Neural cell (in vitro differentiated cells): ENCODE measurements at regions not wholly inside any gene's neighbourhood (a gene's known extent, or its start where the extent isn't known, plus 50 kb on each side); places are given as distances from the start of the nearest gene placed in this dataset.

ENCODE experiments used
- H2AFZ ChIP-seq: fragments of 200-600, 300-800 bp; sonication (generic), shearing (Covaris generic); 2 replicates; pipeline ENCODE4 v1.6.0; 2014; ENCODE audit warnings: low read depth, mild to moderate bottlenecking, antibody characterized with exemption, low read length, moderate library complexity
- H3F3A ChIP-seq: fragments of 200-600 bp; shearing (Covaris generic); 2 replicates; pipeline ENCODE4 v1.6.1; 2016; ENCODE audit warnings: mild to moderate bottlenecking, moderate library complexity, mixed read lengths, antibody characterized with exemption, low read length; ENCODE audit not compliant: insufficient read depth, poor library complexity, severe bottlenecking
- H3K27ac ChIP-seq: fragments of 200-600, 300-800 bp; sonication (generic), shearing (Covaris generic); 2 replicates; pipeline ENCODE4 v1.5.1; 2014; ENCODE audit warnings: mild to moderate bottlenecking, low read length, moderate library complexity
- H3K27me3 ChIP-seq: fragments of 300-800, 200-600 bp; sonication (generic), shearing (Covaris generic); 2 replicates; pipeline ENCODE4 v1.6.0; 2014; ENCODE audit warnings: mild to moderate bottlenecking, low read depth, low read length, moderate library complexity; ENCODE audit not compliant: insufficient read depth
- H3K36me3 ChIP-seq: fragments of 300-800, 200-600 bp; sonication (generic), shearing (Covaris generic); 2 replicates; pipeline ENCODE4 v1.5.1; 2014; ENCODE audit warnings: mild to moderate bottlenecking, antibody characterized with exemption, low read length, moderate library complexity; ENCODE audit not compliant: insufficient read depth
- H3K4me2 ChIP-seq: fragments of 300-800, 200-600 bp; sonication (generic), shearing (Covaris generic); 2 replicates; pipeline ENCODE4 v1.6.0; 2014; ENCODE audit warnings: mild to moderate bottlenecking, low read length
- H3K4me3 ChIP-seq: fragments of 300-800, 200-600 bp; sonication (generic), shearing (Covaris generic); 2 replicates; pipeline ENCODE4 v1.5.1; 2014; ENCODE audit warnings: mild to moderate bottlenecking, low read length, moderate library complexity
- H3K79me2 ChIP-seq: fragments of 200-600 bp; shearing (Covaris generic); replicated peaks from 2 replicates; pipeline ENCODE4 v1.6.0; 2014; ENCODE audit warnings: mild to moderate bottlenecking, low read length, moderate library complexity; ENCODE audit not compliant: insufficient read depth
- H3K9ac ChIP-seq: fragments of 300-800, 200-600 bp; sonication (generic), shearing (Covaris generic); 2 replicates; pipeline ENCODE4 v1.6.1; 2016; ENCODE audit warnings: mild to moderate bottlenecking, low read length, mixed read lengths
- H3K9me2 ChIP-seq: fragments of 200-600 bp; shearing (Covaris generic); 2 replicates; pipeline ENCODE4 v1.6.1; 2016; ENCODE audit warnings: mild to moderate bottlenecking, low read length, mixed read lengths; ENCODE audit not compliant: insufficient read depth
- H3K9me3 ChIP-seq: fragments of 200-600, 300-800 bp; sonication (generic), shearing (Covaris generic); 2 replicates; pipeline ENCODE4 v1.6.1; 2016; ENCODE audit warnings: mild to moderate bottlenecking, mixed run types, low read length, moderate library complexity, mixed read lengths
- H4K20me1 ChIP-seq: fragments of 200-600 bp; shearing (Covaris generic); 2 replicates; pipeline ENCODE4 v1.6.1; 2016; ENCODE audit warnings: mild to moderate bottlenecking, mixed run types; ENCODE audit not compliant: insufficient read depth
- EP300 ChIP-seq: fragments of 450-650 bp; conservative IDR thresholded peaks from 2 replicates; pipeline ENCODE4 v1.6.1; 2014; ENCODE audit warnings: antibody characterized with exemption, mild to moderate bottlenecking, moderate library complexity; ENCODE audit not compliant: poor library complexity, severe bottlenecking
- EZH2 ChIP-seq: fragments of 200-600, 300-800 bp; shearing (Covaris generic), sonication (generic); IDR thresholded peaks from 2 replicates; pipeline ENCODE4 v1.6.1; 2014; ENCODE audit warnings: antibody characterized with exemption, low read length, borderline replicate concordance, mild to moderate bottlenecking; ENCODE audit not compliant: insufficient read depth, poor library complexity, severe bottlenecking
- MXI1 ChIP-seq: fragments of 450-650 bp; conservative IDR thresholded peaks from 2 replicates; pipeline ENCODE4 v1.6.1; 2014; ENCODE audit warnings: antibody characterized with exemption, mild to moderate bottlenecking; ENCODE audit not compliant: poor library complexity, severe bottlenecking
- POLR2AphosphoS5 ChIP-seq: IDR thresholded peaks from 2 replicates; pipeline ENCODE4 v1.6.1; 2012
- RAD21 ChIP-seq: fragments of 450-650 bp; conservative IDR thresholded peaks from 2 replicates; pipeline ENCODE4 v1.6.1; 2014; ENCODE audit warnings: antibody characterized with exemption, mild to moderate bottlenecking, moderate library complexity
- SMC3 ChIP-seq: fragments of 450-650 bp; conservative IDR thresholded peaks from 2 replicates; pipeline ENCODE4 v1.6.1; 2014; ENCODE audit warnings: antibody characterized with exemption, mild to moderate bottlenecking, moderate library complexity; ENCODE audit not compliant: poor library complexity
- TAF1 ChIP-seq: IDR thresholded peaks from 2 replicates; pipeline ENCODE4 v1.6.1; 2012; ENCODE audit warnings: low read depth
- TF ChIP-seq, protein P1 (sequence below): IDR thresholded peaks from 2 replicates; pipeline ENCODE4 v1.6.1; 2012; ENCODE audit warnings: borderline replicate concordance
- TF ChIP-seq, protein P2 (sequence below): fragments of 450-650 bp; IDR thresholded peaks from 2 replicates; pipeline ENCODE4 v1.5.1; 2014; ENCODE audit warnings: antibody characterized with exemption, mild to moderate bottlenecking, moderate library complexity; ENCODE audit not compliant: poor library complexity, severe bottlenecking

DNA sequence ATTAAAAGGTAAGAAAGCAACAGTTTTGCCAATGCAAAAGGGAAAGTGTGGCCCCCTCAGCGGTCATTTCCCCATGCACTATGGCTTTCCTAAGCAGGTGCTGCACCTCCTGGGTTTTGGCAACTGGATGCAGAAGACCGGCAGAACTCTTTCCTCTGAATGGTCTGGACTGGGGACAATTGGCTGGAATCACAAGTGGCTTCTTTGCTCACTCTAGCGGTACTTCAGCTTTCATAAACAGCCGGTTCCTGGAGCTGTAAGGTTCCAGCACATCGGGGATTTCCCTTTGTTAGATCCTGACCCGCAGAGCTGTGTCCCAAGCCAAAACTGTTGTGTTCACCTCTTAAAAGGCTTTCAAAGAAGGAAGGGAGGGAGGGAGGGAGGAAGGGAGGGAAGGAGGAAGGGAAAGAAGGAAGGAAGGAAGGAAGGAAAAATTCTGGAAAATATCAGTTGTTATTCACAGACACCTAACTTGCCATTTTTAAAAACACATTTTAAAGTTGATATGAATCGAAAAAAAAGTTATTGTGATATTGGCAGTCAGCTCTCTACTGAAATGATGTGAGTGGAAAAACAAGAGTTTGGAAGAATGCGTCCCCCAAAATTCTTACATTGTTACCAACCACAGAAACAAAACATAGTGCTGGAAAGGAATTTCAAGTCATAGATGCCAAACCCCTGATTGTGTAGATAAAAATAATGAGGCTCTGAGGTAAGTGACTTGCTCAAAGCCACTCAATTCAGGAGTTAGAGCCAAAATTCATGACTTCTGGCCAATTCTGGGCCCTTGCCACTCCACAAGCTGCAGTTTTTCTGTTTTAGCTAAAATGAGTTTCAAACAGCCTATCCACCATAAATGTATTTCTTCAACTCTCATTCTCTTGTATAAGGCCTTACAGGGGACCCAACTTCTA is 220.6 kb upstream of the HMGA2 start:
- H3K4me3 ChIP-seq: no peak overlapping the region
- TF ChIP-seq EP300: no peak
- TF ChIP-seq, protein P1, sequence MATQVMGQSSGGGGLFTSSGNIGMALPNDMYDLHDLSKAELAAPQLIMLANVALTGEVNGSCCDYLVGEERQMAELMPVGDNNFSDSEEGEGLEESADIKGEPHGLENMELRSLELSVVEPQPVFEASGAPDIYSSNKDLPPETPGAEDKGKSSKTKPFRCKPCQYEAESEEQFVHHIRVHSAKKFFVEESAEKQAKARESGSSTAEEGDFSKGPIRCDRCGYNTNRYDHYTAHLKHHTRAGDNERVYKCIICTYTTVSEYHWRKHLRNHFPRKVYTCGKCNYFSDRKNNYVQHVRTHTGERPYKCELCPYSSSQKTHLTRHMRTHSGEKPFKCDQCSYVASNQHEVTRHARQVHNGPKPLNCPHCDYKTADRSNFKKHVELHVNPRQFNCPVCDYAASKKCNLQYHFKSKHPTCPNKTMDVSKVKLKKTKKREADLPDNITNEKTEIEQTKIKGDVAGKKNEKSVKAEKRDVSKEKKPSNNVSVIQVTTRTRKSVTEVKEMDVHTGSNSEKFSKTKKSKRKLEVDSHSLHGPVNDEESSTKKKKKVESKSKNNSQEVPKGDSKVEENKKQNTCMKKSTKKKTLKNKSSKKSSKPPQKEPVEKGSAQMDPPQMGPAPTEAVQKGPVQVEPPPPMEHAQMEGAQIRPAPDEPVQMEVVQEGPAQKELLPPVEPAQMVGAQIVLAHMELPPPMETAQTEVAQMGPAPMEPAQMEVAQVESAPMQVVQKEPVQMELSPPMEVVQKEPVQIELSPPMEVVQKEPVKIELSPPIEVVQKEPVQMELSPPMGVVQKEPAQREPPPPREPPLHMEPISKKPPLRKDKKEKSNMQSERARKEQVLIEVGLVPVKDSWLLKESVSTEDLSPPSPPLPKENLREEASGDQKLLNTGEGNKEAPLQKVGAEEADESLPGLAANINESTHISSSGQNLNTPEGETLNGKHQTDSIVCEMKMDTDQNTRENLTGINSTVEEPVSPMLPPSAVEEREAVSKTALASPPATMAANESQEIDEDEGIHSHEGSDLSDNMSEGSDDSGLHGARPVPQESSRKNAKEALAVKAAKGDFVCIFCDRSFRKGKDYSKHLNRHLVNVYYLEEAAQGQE: no peak
- TF ChIP-seq, protein P2, sequence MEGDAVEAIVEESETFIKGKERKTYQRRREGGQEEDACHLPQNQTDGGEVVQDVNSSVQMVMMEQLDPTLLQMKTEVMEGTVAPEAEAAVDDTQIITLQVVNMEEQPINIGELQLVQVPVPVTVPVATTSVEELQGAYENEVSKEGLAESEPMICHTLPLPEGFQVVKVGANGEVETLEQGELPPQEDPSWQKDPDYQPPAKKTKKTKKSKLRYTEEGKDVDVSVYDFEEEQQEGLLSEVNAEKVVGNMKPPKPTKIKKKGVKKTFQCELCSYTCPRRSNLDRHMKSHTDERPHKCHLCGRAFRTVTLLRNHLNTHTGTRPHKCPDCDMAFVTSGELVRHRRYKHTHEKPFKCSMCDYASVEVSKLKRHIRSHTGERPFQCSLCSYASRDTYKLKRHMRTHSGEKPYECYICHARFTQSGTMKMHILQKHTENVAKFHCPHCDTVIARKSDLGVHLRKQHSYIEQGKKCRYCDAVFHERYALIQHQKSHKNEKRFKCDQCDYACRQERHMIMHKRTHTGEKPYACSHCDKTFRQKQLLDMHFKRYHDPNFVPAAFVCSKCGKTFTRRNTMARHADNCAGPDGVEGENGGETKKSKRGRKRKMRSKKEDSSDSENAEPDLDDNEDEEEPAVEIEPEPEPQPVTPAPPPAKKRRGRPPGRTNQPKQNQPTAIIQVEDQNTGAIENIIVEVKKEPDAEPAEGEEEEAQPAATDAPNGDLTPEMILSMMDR: no peak
- TF ChIP-seq SMC3: no peak
- TF ChIP-seq TAF1: no peak
- no peak for TF ChIP-seq MXI1
- TF ChIP-seq EZH2: no peak
- TF ChIP-seq RAD21: no peak
- no peak for TF ChIP-seq POLR2AphosphoS5
- no peaks in the 10 kb centered on the region for H3K79me2 ChIP-seq
- H3K9ac ChIP-seq: no peak overlapping the region
- no peaks in the 10 kb centered on the region for H3K27me3 ChIP-seq
- H3F3A ChIP-seq: no peaks in the 10 kb centered on the region
- H3K4me2 ChIP-seq: no peak overlapping the region
- no peak overlapping the region for H2AFZ ChIP-seq
- H3K27ac ChIP-seq: no peak overlapping the region
- H3K9me3 ChIP-seq: no peaks in the 10 kb centered on the region
- H3K9me2 ChIP-seq: no peaks in the 10 kb centered on the region
- no peaks in the 10 kb centered on the region for H4K20me1 ChIP-seq
- H3K36me3 ChIP-seq: no peaks in the 10 kb centered on the region

DNA sequence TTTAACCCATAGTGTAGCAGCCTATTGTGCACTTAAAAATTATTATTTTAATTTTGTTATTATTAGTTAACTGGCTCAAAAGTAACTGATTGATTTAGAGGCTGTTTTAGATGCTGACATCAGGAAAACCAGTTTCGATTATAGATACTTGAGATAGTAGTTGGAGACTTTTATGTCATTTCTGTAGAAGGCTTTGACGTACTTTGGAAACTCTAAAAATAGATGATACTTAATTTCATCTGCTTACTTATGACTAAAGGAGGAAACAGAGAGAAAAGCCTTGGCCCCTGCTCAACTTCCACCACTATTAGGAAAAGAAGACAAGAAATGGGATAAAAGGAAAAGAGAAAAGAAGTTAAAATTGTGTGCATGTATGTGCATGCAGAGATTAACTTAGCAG is 219.3 kb upstream of the HMGA2 start:
- Histone ChIP-seq H3K4me3 (no peak overlapping the region), H3F3A (no peaks in the 10 kb centered on the region), H3K27me3 (no peaks in the 10 kb centered on the region), H3K9me2 (no peaks in the 10 kb centered on the region), H4K20me1 (no peaks in the 10 kb centered on the region), H3K79me2 (no peaks in the 10 kb centered on the region), H3K4me2 (no peak overlapping the region), H3K9me3 (no peaks in the 10 kb centered on the region), H3K36me3 (no peaks in the 10 kb centered on the region), H3K9ac (no peak overlapping the region), H3K27ac (no peak overlapping the region), H2AFZ (no peak overlapping the region)
- TF ChIP-seq POLR2AphosphoS5 (no peak), TAF1 (no peak), RAD21 (no peak), MXI1 (no peak), EZH2 (no peak), SMC3 (no peak)
- TF ChIP-seq, protein P2: no peak
- TF ChIP-seq, protein P1: no peak
